Activated naive CD8-positive, alpha-beta T cell treated with anti-CD3 and anti-CD28 coated beads for 36 hours (primary cell): ENCODE measurements at regions not wholly inside any gene's neighbourhood (a gene's known extent, or its start where the extent isn't known, plus 50 kb on each side); places are given as distances from the start of the nearest gene placed in this dataset.

Source experiments
- DNase-seq: peaks from one replicate; pipeline ENCODE4 v3.0.0; 2021
- H3K27ac Mint-ChIP-seq: one replicate; pipeline ENCODE4 v1.8.0; 2022; ENCODE audit warnings: mild to moderate bottlenecking, moderate library complexity, mixed read lengths
- H3K27me3 Mint-ChIP-seq: one replicate; pipeline ENCODE4 v1.8.0; 2022; ENCODE audit warnings: mild to moderate bottlenecking, mixed read lengths
- H3K36me3 Mint-ChIP-seq: one replicate; pipeline ENCODE4 v1.8.0; 2021; ENCODE audit warnings: mild to moderate bottlenecking, mixed read lengths
- H3K4me1 Mint-ChIP-seq: one replicate; pipeline ENCODE4 v1.8.0; 2021; ENCODE audit warnings: mixed read lengths
- H3K4me3 Mint-ChIP-seq: one replicate; pipeline ENCODE4 v1.8.0; 2022; ENCODE audit warnings: mild to moderate bottlenecking, moderate library complexity, mixed read lengths
- H3K9me3 Mint-ChIP-seq: one replicate; pipeline ENCODE4 v1.8.0; 2022; ENCODE audit warnings: mixed read lengths

DNA sequence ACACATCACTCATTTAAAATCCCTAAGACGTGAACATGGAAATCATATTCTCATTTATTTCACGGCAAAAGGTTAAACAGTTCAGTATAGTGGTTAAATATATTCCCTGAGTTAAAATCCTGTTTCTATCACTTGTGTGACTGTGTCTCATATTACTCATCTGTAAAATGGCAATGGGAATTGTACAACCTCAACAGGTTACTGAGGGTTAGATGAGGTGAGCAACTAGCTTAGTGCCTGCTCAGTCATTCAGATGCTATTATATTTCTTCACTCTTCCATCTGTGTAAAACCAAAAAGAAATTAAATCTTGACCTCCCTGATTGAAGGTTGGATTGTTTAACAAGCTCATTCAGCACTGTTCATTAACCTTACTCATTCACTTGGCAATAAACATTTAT, 212.4 kb upstream of the STK17B start:
- H3K4me3 Mint-ChIP-seq: no peak overlapping the region
- H3K27me3 Mint-ChIP-seq: no peaks in the 10 kb centered on the region
- H3K4me1 Mint-ChIP-seq: peaks cover 3% of the 10 kb centered on the region
- H3K9me3 Mint-ChIP-seq: no peaks in the 10 kb centered on the region
- no peaks in the 10 kb centered on the region for H3K36me3 Mint-ChIP-seq
- DNase-seq: no peak
- H3K27ac Mint-ChIP-seq: no peak overlapping the region

DNA sequence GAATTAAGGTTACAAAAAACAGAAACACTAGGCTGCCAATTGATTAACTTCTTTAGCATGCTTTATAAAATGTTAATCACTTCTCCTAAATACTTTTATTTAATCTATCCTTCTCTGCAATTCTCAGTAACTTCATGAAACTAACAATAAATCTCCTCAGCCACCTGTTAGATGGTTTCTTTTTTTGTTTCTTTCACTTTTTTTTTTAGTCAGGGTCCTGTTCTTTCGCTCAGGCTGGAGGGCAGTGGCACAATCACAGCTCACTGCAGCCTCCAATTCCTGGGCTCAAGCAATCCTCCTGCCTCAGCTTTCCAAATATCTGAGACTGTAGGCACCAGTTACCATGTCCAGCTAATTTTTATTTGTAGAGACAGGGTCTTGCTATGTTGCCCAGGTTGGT, 213.4 kb upstream of the STK17B start:
- Mint-ChIP-seq H3K27me3 (no peaks in the 10 kb centered on the region), H3K27ac (no peak overlapping the region), H3K9me3 (no peaks in the 10 kb centered on the region), H3K36me3 (no peaks in the 10 kb centered on the region), H3K4me3 (no peak overlapping the region), H3K4me1 (peaks cover 3% of the 10 kb centered on the region)
- no peak for DNase-seq

DNA sequence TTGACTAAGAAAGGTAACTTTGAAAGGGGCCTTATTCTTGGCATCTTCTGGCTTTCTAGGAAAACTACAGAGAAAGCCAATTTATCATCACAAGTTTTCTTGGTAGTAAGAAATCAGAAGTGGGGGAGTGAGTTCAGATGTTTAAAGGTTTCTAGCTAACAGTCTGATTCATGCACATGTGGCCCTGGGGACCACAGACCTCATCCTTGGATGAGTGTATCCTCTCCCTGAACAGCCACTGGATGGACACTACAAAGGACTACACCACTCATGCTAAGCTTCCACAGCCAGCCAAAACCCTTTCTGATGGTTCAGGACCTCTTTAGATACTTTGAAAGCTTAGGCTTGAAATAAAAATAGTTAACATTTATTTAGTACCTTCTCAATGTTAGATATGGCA, 218.3 kb upstream of the STK17B start:
- Mint-ChIP-seq H3K4me1 (peaks cover 2% of the 10 kb centered on the region), H3K27ac (no peak overlapping the region), H3K36me3 (no peaks in the 10 kb centered on the region), H3K27me3 (peaks cover 5% of the 10 kb centered on the region), H3K9me3 (peaks cover 2% of the 10 kb centered on the region), H3K4me3 (no peak overlapping the region)
- no peak for DNase-seq

DNA sequence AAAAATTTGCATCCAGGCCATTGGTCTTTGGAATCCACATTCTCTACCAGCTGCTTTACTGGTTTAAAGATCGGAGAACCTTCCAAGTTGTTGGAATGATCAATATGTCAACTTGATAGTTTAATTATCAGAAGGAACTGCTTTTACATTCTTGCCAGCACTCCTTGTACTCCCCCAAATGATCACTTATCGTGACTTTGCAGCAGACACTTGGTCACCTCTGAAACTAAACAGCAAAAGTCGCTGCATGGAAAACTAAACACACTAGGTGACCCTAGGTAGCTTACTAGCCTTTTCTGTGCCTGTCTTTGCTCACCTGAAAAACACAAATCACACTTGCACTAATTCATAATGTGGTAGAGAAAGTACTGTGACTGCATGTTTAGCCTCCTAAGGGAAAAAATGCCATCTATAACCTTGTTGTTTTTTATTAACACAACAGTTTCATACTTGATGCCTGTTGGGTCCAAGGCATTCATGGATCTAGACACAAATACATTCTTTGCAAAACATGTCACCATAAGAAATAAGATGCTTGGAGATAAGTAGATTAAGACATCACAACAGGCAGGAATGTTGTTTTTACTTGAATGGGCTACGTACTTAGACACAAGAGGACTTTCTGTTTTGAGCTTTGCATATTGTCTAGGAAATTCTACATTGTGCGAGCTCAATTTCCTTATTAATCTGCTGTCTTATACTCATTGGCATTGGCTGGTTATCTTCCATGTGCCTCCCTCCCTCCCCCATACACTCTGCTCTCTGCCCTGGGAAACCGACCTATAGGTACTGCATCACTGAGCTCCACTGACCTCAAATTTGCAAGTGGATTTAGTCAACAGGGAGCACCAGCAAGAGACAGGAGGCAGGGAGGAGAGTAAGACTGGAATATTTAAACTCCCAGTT, 219.1 kb upstream of the STK17B start:
- Mint-ChIP-seq H3K4me1 (no peaks in the 10 kb centered on the region), H3K9me3 (peaks cover 2% of the 10 kb centered on the region), H3K27me3 (peaks cover 5% of the 10 kb centered on the region), H3K27ac (no peak overlapping the region), H3K36me3 (no peaks in the 10 kb centered on the region), H3K4me3 (no peak overlapping the region)
- DNase-seq: no peak

DNA sequence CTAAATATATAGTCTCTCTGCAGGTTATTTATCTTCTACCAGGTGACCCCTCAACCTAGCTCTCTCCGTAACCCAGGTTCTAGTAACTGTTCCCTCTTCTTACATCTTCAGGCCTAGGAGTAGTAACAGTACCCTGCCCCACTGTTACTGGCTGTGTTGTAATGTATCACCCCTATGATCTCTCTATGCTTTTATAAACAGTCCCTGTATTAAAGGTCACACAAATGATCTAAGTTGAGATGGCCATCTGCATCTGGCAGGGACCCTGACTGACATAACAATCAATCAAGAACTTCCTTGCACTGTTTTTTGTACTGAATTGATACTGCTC, 219.7 kb upstream of the STK17B start:
- H3K9me3 Mint-ChIP-seq: peaks cover 2% of the 10 kb centered on the region
- peaks cover 8% of the 10 kb centered on the region for H3K27me3 Mint-ChIP-seq
- no peaks in the 10 kb centered on the region for H3K36me3 Mint-ChIP-seq
- DNase-seq: no peak
- H3K4me1 Mint-ChIP-seq: no peaks in the 10 kb centered on the region
- no peak overlapping the region for H3K4me3 Mint-ChIP-seq
- no peak overlapping the region for H3K27ac Mint-ChIP-seq

DNA sequence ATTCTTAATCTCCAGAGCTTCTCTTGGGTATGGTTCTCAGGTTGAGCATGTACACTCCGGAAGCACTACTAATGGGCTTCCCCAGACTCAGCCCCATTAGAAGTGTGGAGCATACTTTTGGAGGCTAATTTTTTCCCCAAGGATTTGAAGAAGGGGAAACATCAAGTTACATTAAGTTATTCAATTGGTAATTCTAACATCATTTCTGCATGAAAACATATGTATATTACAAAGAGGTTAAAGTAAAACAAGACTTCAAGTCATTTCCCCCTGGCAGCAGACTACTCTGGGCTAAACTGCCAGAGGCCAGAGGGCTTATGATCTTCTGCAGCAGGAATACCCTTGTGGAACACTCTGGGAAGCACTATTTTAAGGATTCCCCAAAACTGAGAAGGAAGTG, 227.7 kb upstream of the STK17B start:
- no peak for DNase-seq
- Mint-ChIP-seq H3K4me1 (no peaks in the 10 kb centered on the region), H3K36me3 (no peaks in the 10 kb centered on the region), H3K9me3 (no peaks in the 10 kb centered on the region), H3K27me3 (peaks cover 3% of the 10 kb centered on the region), H3K4me3 (no peak overlapping the region), H3K27ac (no peak overlapping the region)

DNA sequence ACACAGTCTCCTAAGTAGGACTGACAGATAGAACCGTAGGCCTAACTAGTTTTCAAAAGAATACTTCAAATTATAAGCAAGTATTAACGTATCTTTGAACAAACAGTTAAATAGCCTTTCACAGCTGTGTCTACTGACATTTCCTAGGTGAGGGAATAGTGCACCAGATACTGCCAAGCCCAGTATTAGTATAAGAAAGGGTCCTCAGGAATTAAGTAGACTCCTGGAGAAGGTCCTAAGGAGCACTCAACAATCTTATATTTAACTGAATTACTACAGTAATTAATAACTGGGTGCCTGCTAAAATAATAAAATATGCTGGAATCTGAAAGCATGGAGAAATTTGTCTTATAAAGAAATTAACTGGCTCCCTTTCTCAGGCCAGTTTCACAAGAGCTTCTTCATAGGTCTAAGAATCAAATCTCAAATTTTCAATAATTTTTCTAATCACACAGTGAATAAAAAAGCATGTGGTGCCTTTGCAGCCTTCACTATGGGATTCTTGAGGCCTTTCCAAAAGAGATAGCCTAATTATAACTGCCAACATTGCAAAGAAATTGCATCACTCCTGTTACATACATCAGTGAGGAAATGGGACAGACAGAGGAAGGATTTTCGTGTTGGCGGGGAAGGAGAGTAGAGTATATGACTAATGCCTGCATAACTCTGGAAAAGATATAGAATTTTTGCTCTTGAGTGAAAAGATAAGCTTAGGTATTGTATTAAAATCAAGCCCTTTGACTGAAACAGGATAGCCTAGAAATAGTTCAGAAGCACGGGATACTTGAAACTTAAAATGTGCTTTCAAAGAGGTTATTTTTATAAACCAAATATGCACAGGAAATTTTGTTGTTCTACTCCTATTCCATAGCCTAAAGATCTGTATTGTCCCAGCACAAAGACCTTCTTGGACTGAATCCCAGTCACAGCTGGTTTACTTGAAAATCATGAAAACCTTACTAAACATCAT, 228.6 kb upstream of the STK17B start:
- H3K9me3 Mint-ChIP-seq: no peaks in the 10 kb centered on the region
- H3K27me3 Mint-ChIP-seq: peaks cover 3% of the 10 kb centered on the region
- no peak for DNase-seq
- H3K36me3 Mint-ChIP-seq: no peaks in the 10 kb centered on the region
- no peaks in the 10 kb centered on the region for H3K4me1 Mint-ChIP-seq
- H3K4me3 Mint-ChIP-seq: no peak overlapping the region
- H3K27ac Mint-ChIP-seq: no peak overlapping the region

DNA sequence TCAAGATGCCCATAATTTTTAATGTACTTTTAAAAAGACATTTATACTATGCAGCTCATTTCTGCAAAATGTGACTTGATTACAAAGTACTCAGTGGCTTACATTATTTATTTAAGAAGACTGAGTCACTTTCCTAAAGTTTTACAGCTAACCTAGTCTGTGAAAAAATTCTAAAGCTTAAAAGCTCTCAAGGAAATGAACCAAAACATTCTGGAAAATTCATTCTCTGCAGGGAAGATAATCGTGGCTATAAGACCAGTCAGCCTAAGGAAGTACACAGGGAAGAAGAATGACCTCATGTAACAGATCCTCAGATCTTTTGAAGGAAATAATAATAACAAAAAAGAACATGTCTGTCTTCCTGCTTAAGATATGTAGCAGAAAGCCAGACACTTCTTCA, 232.1 kb upstream of the STK17B start:
- Mint-ChIP-seq H3K27me3 (no peaks in the 10 kb centered on the region), H3K4me1 (no peaks in the 10 kb centered on the region), H3K36me3 (no peaks in the 10 kb centered on the region), H3K4me3 (no peak overlapping the region), H3K27ac (no peak overlapping the region), H3K9me3 (no peaks in the 10 kb centered on the region)
- DNase-seq: no peak

DNA sequence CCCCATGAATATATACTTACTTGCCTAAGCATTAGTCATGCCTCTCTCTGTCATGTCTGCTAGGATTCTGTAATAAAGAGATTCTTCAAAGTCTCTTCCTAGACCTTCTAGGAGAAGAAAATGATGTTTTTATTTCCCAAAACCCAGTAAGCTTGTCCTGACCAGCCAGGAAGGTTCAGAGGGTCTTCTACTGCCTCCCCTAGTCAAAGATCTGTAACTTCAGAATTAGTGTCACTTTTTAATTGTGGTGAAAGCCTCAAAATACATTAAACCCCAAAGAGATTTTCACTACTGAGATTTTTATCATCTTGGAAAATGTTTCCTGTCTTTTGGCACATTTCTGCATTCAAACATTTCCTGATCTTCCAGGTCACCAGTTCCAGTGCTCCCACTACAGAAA, 232.9 kb upstream of the STK17B start:
- Mint-ChIP-seq H3K27ac (no peak overlapping the region), H3K4me3 (no peak overlapping the region), H3K9me3 (no peaks in the 10 kb centered on the region), H3K36me3 (no peaks in the 10 kb centered on the region), H3K4me1 (no peaks in the 10 kb centered on the region), H3K27me3 (peaks cover 4% of the 10 kb centered on the region)
- DNase-seq: no peak

DNA sequence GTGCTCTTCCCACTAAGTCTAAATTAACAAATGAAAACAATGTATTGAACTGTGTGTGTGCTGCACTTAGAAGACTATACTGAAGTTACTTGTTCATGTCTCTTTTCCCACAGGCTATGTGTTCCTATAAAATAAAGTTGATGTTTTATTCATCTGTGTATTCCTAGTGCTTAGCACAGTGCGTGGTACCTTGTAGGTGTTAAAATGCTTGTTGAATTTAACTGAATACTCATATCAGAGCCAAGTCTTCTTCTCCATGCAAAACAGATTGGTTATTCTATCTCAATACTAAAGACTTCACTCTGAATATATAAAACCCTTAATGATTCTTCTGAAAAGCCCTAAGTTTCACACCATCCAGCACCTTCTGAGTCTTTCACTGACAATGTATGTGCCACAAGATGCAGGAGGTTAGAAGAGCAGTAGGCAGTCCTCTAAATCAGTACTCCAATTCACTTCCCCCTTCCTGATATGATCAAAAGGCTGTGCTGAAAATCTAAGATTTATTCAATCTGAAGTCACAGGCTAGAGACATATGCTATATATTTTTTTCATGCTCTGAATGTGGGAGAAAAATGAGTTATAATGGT, 231.7 kb upstream of the CCDC150 start:
- no peaks in the 10 kb centered on the region for H3K4me1 Mint-ChIP-seq
- H3K9me3 Mint-ChIP-seq: no peaks in the 10 kb centered on the region
- no peak overlapping the region for H3K4me3 Mint-ChIP-seq
- H3K27ac Mint-ChIP-seq: no peak overlapping the region
- peaks cover 7% of the 10 kb centered on the region for H3K27me3 Mint-ChIP-seq
- H3K36me3 Mint-ChIP-seq: no peaks in the 10 kb centered on the region
- DNase-seq: no peak

DNA sequence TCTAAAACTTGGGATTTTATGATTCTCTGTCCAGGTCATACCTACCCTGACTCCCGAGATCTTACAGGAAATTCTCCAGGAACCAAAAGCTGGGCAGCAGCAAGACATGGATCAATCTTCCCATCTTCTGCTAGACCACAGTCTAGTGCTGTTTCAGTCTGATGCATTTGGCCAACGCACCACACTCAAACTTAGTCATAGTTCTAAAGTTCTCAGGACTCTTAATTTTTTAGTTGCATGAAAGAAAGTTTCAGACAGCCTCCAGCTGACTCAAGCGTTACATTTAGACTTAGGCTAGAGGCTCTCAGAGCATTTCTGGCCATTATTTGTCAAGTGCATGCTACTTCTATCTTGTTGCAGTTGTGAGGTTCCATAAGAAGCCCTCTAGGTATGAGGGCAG, 230.1 kb upstream of the CCDC150 start:
- Mint-ChIP-seq H3K4me3 (no peak overlapping the region), H3K27ac (no peak overlapping the region), H3K27me3 (peaks cover 7% of the 10 kb centered on the region), H3K9me3 (no peaks in the 10 kb centered on the region), H3K36me3 (no peaks in the 10 kb centered on the region), H3K4me1 (no peaks in the 10 kb centered on the region)
- DNase-seq: no peak

DNA sequence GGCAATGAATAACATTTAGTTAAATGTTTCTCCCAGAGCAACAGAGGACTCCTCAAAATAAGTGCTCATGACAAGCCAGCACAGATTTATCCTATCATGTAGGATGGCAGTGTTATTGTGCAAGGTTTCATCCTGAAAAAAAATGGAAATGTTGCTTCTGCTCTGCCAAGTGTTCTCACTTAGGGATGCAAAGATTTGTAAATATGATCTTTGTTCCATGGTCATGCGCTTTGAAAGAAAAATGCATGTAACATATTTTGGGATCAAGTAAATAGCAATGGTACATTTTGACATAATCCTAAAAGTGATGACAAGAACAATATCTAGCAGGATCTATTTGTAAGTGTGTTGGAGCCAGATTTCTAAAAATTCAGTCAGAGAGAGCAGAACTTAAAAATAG, 229.5 kb upstream of the CCDC150 start:
- Mint-ChIP-seq H3K27ac (no peak overlapping the region), H3K9me3 (no peaks in the 10 kb centered on the region), H3K4me1 (peaks cover 4% of the 10 kb centered on the region), H3K4me3 (no peak overlapping the region), H3K27me3 (peaks cover 7% of the 10 kb centered on the region), H3K36me3 (no peaks in the 10 kb centered on the region)
- DNase-seq: no peak

DNA sequence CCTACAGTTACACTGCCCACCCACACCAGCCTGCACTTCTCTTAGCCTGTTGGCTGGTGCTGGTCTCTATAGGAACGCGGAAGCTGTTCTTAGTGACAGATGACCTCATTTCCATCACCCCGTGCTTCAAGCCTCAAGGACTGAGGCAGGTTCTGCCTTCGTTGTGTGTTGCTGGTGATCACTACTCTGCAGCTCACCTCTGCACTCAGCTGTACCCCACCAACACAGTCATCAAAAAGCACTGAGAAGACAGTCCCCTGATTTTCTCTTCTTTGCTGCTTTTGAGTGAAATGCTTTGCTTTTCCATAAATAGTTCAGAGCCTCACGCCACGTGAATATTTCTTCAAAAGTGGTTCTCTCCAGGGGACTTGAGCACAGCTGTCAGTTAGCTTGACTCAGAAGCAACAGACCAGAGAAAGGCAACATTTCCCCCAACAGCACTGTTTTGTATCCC, 225.7 kb upstream of the CCDC150 start:
- Mint-ChIP-seq H3K9me3 (no peaks in the 10 kb centered on the region), H3K27ac (no peak overlapping the region), H3K36me3 (no peaks in the 10 kb centered on the region), H3K4me3 (no peak overlapping the region), H3K4me1 (peaks cover 11% of the 10 kb centered on the region), H3K27me3 (peaks cover 10% of the 10 kb centered on the region)
- no peak for DNase-seq

DNA sequence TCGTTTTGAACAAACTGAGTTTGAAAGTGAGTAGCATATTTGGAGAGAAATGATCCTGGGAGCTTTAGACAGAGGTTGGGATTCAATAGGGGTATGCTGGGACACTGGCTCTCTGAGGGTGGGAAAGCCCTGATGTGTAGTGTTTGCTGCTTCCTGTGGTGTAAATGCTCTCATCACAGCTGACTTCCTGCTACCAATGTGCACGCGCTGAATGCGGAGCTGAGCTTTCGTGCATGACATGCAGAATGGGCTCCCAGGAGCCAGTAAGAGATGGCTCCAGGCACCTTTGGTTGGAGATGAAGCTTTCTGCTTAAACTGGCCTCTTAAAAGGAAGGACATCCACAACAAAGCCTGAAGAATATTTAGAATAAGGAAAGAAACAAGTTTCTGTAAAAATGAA, 224.1 kb upstream of the CCDC150 start:
- Mint-ChIP-seq H3K27ac (no peak overlapping the region), H3K27me3 (peaks cover 3% of the 10 kb centered on the region), H3K4me1 (peaks cover 11% of the 10 kb centered on the region), H3K4me3 (no peak overlapping the region), H3K36me3 (no peaks in the 10 kb centered on the region), H3K9me3 (no peaks in the 10 kb centered on the region)
- DNase-seq: no peak

DNA sequence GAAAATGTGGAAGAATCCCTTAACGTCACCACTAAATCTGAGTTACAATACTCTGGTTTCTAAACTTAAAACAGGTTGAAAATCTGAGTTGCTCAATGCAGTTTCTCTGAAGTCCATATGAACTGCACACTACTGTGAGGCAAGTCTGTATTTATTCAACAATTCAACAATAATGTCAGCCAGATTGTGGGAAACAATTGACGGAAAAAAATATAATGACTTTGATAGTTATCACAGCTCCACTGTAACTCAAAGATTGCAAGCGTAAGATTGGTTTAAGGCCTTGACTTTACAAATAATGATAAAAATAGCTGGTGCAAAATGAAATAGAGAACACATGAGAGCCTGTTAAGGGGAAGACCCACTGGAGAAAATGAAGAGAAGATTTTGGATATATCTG, 219.4 kb upstream of the CCDC150 start:
- peaks cover 3% of the 10 kb centered on the region for H3K27me3 Mint-ChIP-seq
- H3K9me3 Mint-ChIP-seq: no peaks in the 10 kb centered on the region
- H3K4me1 Mint-ChIP-seq: peaks cover 5% of the 10 kb centered on the region
- no peak overlapping the region for H3K27ac Mint-ChIP-seq
- H3K36me3 Mint-ChIP-seq: no peaks in the 10 kb centered on the region
- DNase-seq: no peak
- no peak overlapping the region for H3K4me3 Mint-ChIP-seq
